Trophoblast cell (in vitro differentiated cells and primary cell): ENCODE measurements at regions not wholly inside any gene's neighbourhood (a gene's known extent, or its start where the extent isn't known, plus 50 kb on each side); places are given as distances from the start of the nearest gene placed in this dataset.
A peak's percentile ranks its signal among the peaks of the same experiment; 100 is the strongest.

Experiments used
- DNase-seq, 2 donors: peaks; one replicate each; pipeline ENCODE4 v3.0.0-alpha.2; 2016
- H2AFZ ChIP-seq: 2 replicates; pipeline ENCODE4 v1.6.1; 2013; ENCODE audit warnings: low read length, moderate library complexity, mild to moderate bottlenecking; ENCODE audit not compliant: insufficient read depth, poor library complexity
- H2AK5ac ChIP-seq: 2 replicates; pipeline ENCODE4 v1.6.1; 2013; ENCODE audit warnings: mild to moderate bottlenecking, low read length
- H2BK120ac ChIP-seq: 2 replicates; pipeline ENCODE4 v1.6.1; 2013; ENCODE audit warnings: low read length, mild to moderate bottlenecking, moderate library complexity; ENCODE audit not compliant: insufficient read depth, poor library complexity
- H2BK12ac ChIP-seq: 2 replicates; pipeline ENCODE4 v1.6.1; 2013; ENCODE audit warnings: mild to moderate bottlenecking, low read length, moderate library complexity
- H2BK5ac ChIP-seq: 2 replicates; pipeline ENCODE4 v1.6.1; 2013; ENCODE audit warnings: low read length, low read depth, moderate library complexity, mild to moderate bottlenecking; ENCODE audit not compliant: poor library complexity
- H3K14ac ChIP-seq: 2 replicates; pipeline ENCODE4 v1.6.1; 2013; ENCODE audit warnings: mild to moderate bottlenecking, low read length
- H3K18ac ChIP-seq: 2 replicates; pipeline ENCODE4 v1.6.1; 2013; ENCODE audit warnings: mild to moderate bottlenecking, low read length
- H3K23ac ChIP-seq: 2 replicates; pipeline ENCODE4 v1.6.1; 2013; ENCODE audit warnings: low read length
- H3K27ac ChIP-seq: 2 replicates; pipeline ENCODE4 v1.5.1; 2013; ENCODE audit warnings: low read depth, mild to moderate bottlenecking, inconsistent platforms, low read length, moderate library complexity
- H3K27me3 ChIP-seq: 2 replicates; pipeline ENCODE4 v1.6.1; 2013; ENCODE audit warnings: inconsistent platforms, mild to moderate bottlenecking, low read length, moderate library complexity; ENCODE audit not compliant: insufficient read depth
- H3K36me3 ChIP-seq, 2 experiments: 1 replicate in 1 of 2; 2 replicates in 1 of 2; pipeline ENCODE4 v1.6.1; 2013; ENCODE audit warnings: low read length in 2 of 2, mild to moderate bottlenecking in 2 of 2, moderate library complexity in 1 of 2; ENCODE audit not compliant: insufficient read depth in 2 of 2, control insufficient read depth in 1 of 2
- H3K4ac ChIP-seq: 2 replicates; pipeline ENCODE4 v1.6.1; 2013; ENCODE audit warnings: low read depth, mild to moderate bottlenecking, low read length, moderate library complexity
- H3K4me1 ChIP-seq, 2 experiments: 1 replicate in 1 of 2; 2 replicates in 1 of 2; pipeline ENCODE4 v1.6.1; 2013; ENCODE audit warnings: low read length in 2 of 2, mild to moderate bottlenecking in 2 of 2, moderate library complexity in 1 of 2; ENCODE audit not compliant: insufficient read depth in 2 of 2, control insufficient read depth in 1 of 2
- H3K4me2 ChIP-seq: 2 replicates; pipeline ENCODE4 v1.6.1; 2013; ENCODE audit warnings: inconsistent platforms, mild to moderate bottlenecking, low read length, moderate library complexity
- H3K4me3 ChIP-seq: 2 replicates; pipeline ENCODE4 v1.5.1; 2013; ENCODE audit warnings: mild to moderate bottlenecking, low read depth, low read length, inconsistent platforms
- H3K79me1 ChIP-seq: one replicate; pipeline ENCODE4 v1.6.1; 2013; ENCODE audit warnings: low read length
- H3K79me2 ChIP-seq: 2 replicates; pipeline ENCODE4 v1.6.1; 2013; ENCODE audit warnings: low read length, mild to moderate bottlenecking; ENCODE audit not compliant: control insufficient read depth, insufficient read depth, poor library complexity
- H3K9ac ChIP-seq: 2 replicates; pipeline ENCODE4 v1.6.1; 2013; ENCODE audit warnings: mild to moderate bottlenecking, low read length
- H3K9me3 ChIP-seq: 2 replicates; pipeline ENCODE4 v1.6.1; 2013; ENCODE audit warnings: low read depth, mild to moderate bottlenecking, control low read depth, inconsistent platforms, low read length; ENCODE audit not compliant: insufficient read depth
- H4K12ac ChIP-seq: 2 replicates; pipeline ENCODE4 v1.6.1; 2013; ENCODE audit warnings: low read depth, mild to moderate bottlenecking, low read length, moderate library complexity
- H4K8ac ChIP-seq: 2 replicates; pipeline ENCODE4 v1.6.1; 2013; ENCODE audit warnings: low read depth, mild to moderate bottlenecking, low read length, moderate library complexity
- H4K91ac ChIP-seq: one replicate; pipeline ENCODE4 v1.6.1; 2013; ENCODE audit warnings: low read depth, mild to moderate bottlenecking, low read length, moderate library complexity
- WGBS: extraction: QIAGEN DNeasy Blood & Tissue Kit; methylation state at CpG from one replicate; pipeline ENCODE4 v1.1.7; 2013; ENCODE audit warnings: missing lambda C conversion rate; ENCODE audit not compliant: insufficient read length, insufficient coverage; ENCODE audit errors: extremely low coverage; 5-methylcytosine and 5-hydroxymethylcytosine counted together

DNA sequence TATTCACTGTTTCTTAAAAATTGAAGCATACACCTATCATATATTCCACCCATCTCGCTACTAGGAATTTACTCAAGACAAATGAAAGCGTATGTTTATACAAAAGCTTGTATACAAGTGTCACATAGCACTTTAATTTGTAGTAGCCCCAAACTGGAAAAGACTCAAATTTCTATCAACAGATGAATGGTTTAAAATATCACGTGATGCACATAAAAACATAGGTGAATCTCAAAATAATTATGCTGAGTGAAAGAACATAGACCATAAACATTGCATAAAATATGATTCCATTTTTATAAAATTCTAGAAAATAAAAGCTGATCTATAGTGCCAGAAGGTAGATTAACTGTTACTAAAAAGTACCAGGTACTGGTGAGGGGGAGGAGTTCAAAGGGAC is 392.9 kb upstream of the LRATD1 start:
- Histone ChIP-seq H3K4me1 (no peaks in the 10 kb centered on the region), H3K9ac (no peak overlapping the region), H2BK12ac (no peak overlapping the region), H2BK5ac (no peak overlapping the region), H3K4me3 (no peak overlapping the region), H3K79me2 (no peaks in the 10 kb centered on the region), H3K9me3 (no peaks in the 10 kb centered on the region), H3K4me2 (no peak overlapping the region), H2BK120ac (no peak overlapping the region), H4K12ac (no peak overlapping the region), H3K27me3 (no peaks in the 10 kb centered on the region), H4K91ac (no peak overlapping the region), H3K14ac (no peak overlapping the region), H3K18ac (no peak overlapping the region), H2AFZ (no peak overlapping the region), H3K36me3 (no peaks in the 10 kb centered on the region), H3K27ac (no peak overlapping the region), H3K23ac (no peak overlapping the region), H3K79me1 (no peaks in the 10 kb centered on the region), H3K4ac (no peak overlapping the region), H4K8ac (no peak overlapping the region), H2AK5ac (no peak overlapping the region)
- DNase-seq, result no peak
- no CpG with 5 or more reads among the region's 3 CpGs for WGBS

DNA sequence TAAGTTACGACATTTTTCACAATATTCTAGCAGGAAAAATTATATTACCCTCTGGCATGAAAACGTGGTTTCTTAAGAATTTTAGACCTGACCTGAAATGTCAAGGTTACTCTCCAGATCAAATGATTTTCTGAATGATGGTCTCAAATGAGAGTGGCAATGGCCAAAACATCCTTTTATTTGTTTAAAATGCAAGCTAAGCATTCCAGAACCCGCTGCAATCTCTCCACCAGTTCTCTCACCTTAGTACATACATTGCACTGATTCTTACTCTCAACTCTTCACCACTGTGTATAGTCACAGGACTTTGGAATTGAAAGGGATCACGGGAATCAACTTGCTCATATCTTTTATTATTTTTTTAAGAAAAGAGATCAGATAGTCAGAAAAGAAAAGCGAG is 391.6 kb upstream of the LRATD1 start:
- Histone ChIP-seq H2BK12ac (no peak overlapping the region), H3K4me1 (no peaks in the 10 kb centered on the region), H3K23ac (no peak overlapping the region), H2BK120ac (no peak overlapping the region), H4K8ac (no peak overlapping the region), H3K4ac (no peak overlapping the region), H3K27ac (no peak overlapping the region), H2AFZ (no peak overlapping the region), H3K79me1 (no peaks in the 10 kb centered on the region), H2BK5ac (no peak overlapping the region), H3K18ac (no peak overlapping the region), H3K36me3 (no peaks in the 10 kb centered on the region), H4K91ac (no peak overlapping the region), H3K27me3 (no peaks in the 10 kb centered on the region), H3K4me2 (no peak overlapping the region), H3K14ac (no peak overlapping the region), H3K9me3 (no peaks in the 10 kb centered on the region), H3K4me3 (no peak overlapping the region), H3K9ac (no peak overlapping the region), H4K12ac (no peak overlapping the region), H3K79me2 (no peaks in the 10 kb centered on the region), H2AK5ac (no peak overlapping the region)
- DNase-seq, result peak in 1 of 2 donors; percentile 70
- no CpG with 5 or more reads among the region's 5 CpGs for WGBS

GRCh38 chr2:14245901-14246300 is 386.6 kb upstream of the LRATD1 start:
- Histone ChIP-seq H3K18ac (no peak overlapping the region), H3K23ac (no peak overlapping the region), H2BK5ac (no peak overlapping the region), H4K91ac (no peak overlapping the region), H3K14ac (no peak overlapping the region), H3K4ac (no peak overlapping the region), H3K79me2 (no peaks in the 10 kb centered on the region), H3K79me1 (no peaks in the 10 kb centered on the region), H4K8ac (no peak overlapping the region), H3K36me3 (no peaks in the 10 kb centered on the region), H2AK5ac (no peak overlapping the region), H2BK12ac (no peak overlapping the region), H3K4me3 (no peak overlapping the region), H2BK120ac (no peak overlapping the region), H3K4me1 (no peaks in the 10 kb centered on the region), H3K9ac (no peak overlapping the region), H3K4me2 (no peak overlapping the region), H3K27ac (no peak overlapping the region), H3K27me3 (no peaks in the 10 kb centered on the region), H4K12ac (no peak overlapping the region), H3K9me3 (no peaks in the 10 kb centered on the region), H2AFZ (no peak overlapping the region)
- peak in 1 of 2 donors; percentile 11 for DNase-seq

DNA sequence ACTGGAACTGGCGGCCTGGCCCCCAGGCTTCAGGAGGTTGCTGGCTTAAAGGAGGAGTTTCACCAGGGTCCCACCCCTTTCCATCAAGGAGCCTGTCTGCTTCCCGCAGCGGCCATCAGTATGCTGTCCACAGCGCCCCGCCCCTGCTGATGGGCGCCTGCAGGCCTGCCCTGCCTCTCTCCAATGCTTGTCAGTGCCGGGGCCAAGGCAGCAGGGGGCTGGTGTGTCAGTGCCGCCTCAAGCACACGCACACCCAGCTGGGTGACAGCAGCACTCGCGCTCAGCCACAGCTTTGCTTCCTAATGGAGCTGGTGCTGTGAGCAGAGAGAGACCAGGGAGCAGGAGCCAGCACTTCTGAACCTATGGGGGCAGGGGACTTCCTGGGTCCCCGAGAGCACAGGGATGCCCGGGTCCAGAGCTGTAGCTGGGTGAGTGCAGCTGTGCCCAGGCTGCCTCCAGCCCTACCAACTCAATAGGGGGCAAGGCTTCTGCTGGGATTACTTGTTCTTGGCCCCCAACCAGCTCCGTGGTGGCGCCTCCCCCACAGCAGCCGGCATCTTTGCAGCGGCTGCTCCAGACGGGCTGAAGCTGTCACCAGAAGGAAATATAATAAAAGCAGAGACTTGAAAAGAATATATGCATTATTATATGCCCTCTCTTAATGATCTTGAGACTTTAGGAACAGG is 377.2 kb upstream of the LRATD1 start:
- Histone ChIP-seq H2BK120ac (no peak overlapping the region), H2AK5ac (no peak overlapping the region), H3K4me3 (no peak overlapping the region), H2AFZ (no peak overlapping the region), H3K18ac (no peak overlapping the region), H3K9ac (no peak overlapping the region), H3K9me3 (no peaks in the 10 kb centered on the region), H2BK12ac (no peak overlapping the region), H3K79me2 (no peaks in the 10 kb centered on the region), H3K4ac (no peak overlapping the region), H3K23ac (no peak overlapping the region), H3K36me3 (no peaks in the 10 kb centered on the region), H3K27ac (no peak overlapping the region), H3K27me3 (no peaks in the 10 kb centered on the region), H3K4me1 (peaks cover 0 to 2% of the 10 kb centered on the region in 2 experiments), H4K8ac (no peak overlapping the region), H4K12ac (no peak overlapping the region), H3K4me2 (no peak overlapping the region), H4K91ac (no peak overlapping the region), H2BK5ac (no peak overlapping the region), H3K79me1 (no peaks in the 10 kb centered on the region), H3K14ac (no peak overlapping the region)
- DNase-seq, result peak; percentile 7
- WGBS, result no CpG with 5 or more reads among the region's 18 CpGs
